Muscle layer of colon (tissue), 2 donors: ENCODE measurements at regions not wholly inside any gene's neighbourhood (a gene's known extent, or its start where the extent isn't known, plus 50 kb on each side); places are given as distances from the start of the nearest gene placed in this dataset.

Source experiments
- H3K27ac ChIP-seq: one replicate; pipeline ENCODE4 v1.7.0; 2013; ENCODE audit warnings: low read depth, mild to moderate bottlenecking, low read length, moderate library complexity
- H3K27me3 ChIP-seq, 2 donors: one replicate each; pipeline ENCODE4 v1.7.0; 2013; ENCODE audit warnings: low read length in 2 of 2, mild to moderate bottlenecking in 2 of 2; ENCODE audit not compliant: insufficient read depth in 2 of 2, control insufficient read depth in 1 of 2
- H3K36me3 ChIP-seq: one replicate; pipeline ENCODE4 v1.7.0; 2013; ENCODE audit warnings: mild to moderate bottlenecking, low read length; ENCODE audit not compliant: insufficient read depth
- H3K4me1 ChIP-seq: one replicate; pipeline ENCODE4 v1.7.0; 2013; ENCODE audit warnings: mild to moderate bottlenecking, low read length; ENCODE audit not compliant: insufficient read depth
- H3K4me3 ChIP-seq, 2 donors: one replicate each; pipeline ENCODE4 v1.7.0; 2013; ENCODE audit warnings: low read length in 2 of 2, low read depth in 1 of 2, mild to moderate bottlenecking in 1 of 2, moderate library complexity in 1 of 2
- H3K9ac ChIP-seq: one replicate; pipeline ENCODE4 v1.7.0; 2013; ENCODE audit warnings: low read length
- H3K9me3 ChIP-seq: one replicate; pipeline ENCODE4 v1.7.0; 2013; ENCODE audit warnings: mild to moderate bottlenecking, low read length
- donor health status: abdominal sarcoma.
- donor health status: Adenocarcinoma of cecum.

DNA sequence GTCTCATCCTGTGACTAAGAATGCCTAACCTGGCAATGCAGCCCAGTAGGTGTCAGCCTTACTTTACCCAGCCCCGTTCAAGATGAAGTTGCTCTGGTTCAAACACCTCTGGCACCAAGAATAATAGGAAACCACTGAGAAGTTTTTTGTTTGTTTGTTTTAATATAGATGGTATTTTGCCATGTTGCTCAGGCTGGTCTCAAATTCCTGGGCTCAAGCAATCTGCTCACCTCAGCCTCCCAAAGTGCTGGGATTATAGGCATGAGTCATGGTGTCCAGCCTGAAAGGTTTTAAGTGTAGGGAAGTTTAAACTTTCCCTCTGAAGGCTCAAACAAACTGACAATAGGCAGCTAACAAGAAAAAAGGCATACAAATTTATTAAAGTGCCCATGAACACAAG, 51.2 kb upstream of the ABCC4 start:
- no peaks in the 10 kb centered on the region for H3K9me3 ChIP-seq
- H3K36me3 ChIP-seq = no peaks in the 10 kb centered on the region
- no peak overlapping the region for H3K9ac ChIP-seq
- H3K27ac ChIP-seq = no peak overlapping the region
- H3K27me3 ChIP-seq = no peaks in the 10 kb centered on the region
- peaks cover 6% of the 10 kb centered on the region for H3K4me1 ChIP-seq
- H3K4me3 ChIP-seq = no peak overlapping the region

DNA sequence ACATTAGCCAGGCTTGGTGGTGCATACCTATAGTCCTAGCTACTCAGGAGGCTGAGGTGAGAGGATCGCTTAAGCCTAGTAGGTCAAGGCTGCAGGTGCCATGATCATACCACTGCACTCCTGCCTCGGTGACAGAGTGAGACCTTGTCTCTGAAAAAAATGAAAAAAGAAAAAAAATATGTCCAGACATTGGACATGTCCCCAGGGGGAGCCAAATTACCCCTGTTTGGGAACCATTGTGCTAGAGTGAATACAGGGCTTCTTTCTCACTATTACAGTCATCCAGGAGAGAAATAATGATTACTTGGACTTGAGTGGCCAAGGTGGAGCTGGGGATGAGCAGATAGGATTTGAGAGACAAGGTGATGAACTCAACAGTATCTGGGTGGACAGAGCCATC, 52.9 kb upstream of the ABCC4 start:
- no peak overlapping the region for H3K9ac ChIP-seq
- H3K4me3 ChIP-seq = no peak overlapping the region
- H3K27me3 ChIP-seq = no peaks in the 10 kb centered on the region
- H3K9me3 ChIP-seq = no peaks in the 10 kb centered on the region
- H3K27ac ChIP-seq = no peak overlapping the region
- H3K36me3 ChIP-seq = no peaks in the 10 kb centered on the region
- H3K4me1 ChIP-seq = peaks cover 6% of the 10 kb centered on the region

DNA sequence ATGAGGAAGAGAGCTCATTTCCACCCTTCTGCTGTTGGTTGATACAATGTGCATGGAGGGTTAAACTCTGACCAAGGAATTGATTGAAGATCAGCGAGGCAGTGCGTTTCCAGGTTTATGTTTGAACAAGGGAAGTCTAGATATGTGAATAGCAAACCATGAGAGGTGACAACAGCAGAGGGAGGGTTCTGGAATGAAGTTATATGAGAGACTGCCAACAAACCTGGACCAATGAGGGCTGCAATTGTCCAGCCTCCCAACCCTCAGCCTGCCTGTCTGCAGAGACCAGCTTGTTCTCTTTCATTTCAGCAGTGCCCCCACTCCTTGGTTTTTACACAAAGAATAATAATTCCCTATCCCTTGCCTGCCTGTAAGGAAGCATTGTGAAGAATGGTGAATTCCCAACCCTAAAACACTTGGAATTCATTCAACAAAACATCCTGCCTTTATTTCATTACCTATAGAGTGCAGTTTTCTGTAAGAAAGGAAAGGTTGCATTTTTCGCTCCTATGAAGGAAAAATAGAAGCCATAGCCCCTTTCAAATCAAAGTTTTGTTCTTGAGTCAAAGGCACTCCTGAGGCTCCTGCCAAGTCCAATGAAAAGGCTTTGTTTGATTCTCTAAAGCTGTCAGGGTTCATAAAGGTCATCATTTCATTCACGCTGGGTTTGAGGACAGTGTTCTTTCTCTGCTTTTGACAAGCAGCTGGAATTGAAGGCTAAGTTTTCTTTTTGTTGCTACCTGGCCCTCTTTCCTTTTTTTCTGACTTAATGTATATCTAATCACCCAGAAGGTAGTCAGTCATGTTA, 53.6 kb upstream of the ABCC4 start:
- no peaks in the 10 kb centered on the region for H3K27me3 ChIP-seq
- no peak overlapping the region for H3K9ac ChIP-seq
- H3K4me3 ChIP-seq = no peak overlapping the region
- no peaks in the 10 kb centered on the region for H3K9me3 ChIP-seq
- H3K36me3 ChIP-seq = no peaks in the 10 kb centered on the region
- peaks cover 6% of the 10 kb centered on the region for H3K4me1 ChIP-seq
- H3K27ac ChIP-seq = no peak overlapping the region

DNA sequence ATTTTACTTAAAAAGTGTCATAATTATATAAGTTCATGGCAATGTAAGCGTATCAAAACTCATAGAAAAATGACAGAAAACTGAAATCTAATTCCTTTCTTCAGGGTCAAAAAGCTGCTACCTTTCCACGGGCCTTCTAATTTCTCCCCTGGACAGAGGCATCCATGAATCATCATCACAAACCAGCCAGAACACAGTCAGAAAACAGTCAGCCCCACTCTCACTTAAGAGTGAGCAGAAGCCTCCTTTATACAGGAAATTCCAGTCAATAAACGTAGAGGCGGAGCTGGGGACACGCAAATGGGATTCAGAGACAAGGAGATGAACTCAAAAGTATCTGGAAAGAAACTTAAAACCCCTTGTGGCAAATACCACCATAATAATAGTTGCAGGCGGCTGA, 54.2 kb upstream of the ABCC4 start:
- Histone ChIP-seq H3K4me3 (no peak overlapping the region), H3K27me3 (no peaks in the 10 kb centered on the region), H3K9me3 (no peaks in the 10 kb centered on the region), H3K36me3 (no peaks in the 10 kb centered on the region), H3K4me1 (peaks cover 6% of the 10 kb centered on the region), H3K9ac (no peak overlapping the region), H3K27ac (no peak overlapping the region)

DNA sequence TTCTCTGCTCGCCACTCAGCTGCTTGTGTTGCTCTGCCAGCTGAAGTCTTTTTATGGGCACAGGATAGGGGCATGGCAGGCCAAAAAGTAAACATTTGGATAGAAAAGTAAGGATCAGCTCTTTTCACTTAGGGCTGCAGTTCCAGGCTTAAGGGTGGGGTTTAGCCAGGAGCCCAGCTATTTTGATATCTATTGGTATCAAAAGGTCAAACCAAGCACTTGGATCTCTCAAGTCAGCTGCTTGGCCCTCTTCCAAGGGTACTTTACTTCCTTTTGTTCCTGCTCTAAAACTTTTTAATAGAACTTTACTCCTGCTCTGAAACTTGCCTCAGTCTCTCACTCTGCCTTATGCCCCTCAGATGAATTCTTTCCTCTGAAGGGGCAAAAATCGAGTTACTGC, 55.7 kb upstream of the ABCC4 start:
- Histone ChIP-seq H3K36me3 (no peaks in the 10 kb centered on the region), H3K4me1 (peaks cover 6% of the 10 kb centered on the region), H3K4me3 (no peak overlapping the region), H3K27me3 (no peaks in the 10 kb centered on the region), H3K9me3 (no peaks in the 10 kb centered on the region), H3K9ac (no peak overlapping the region), H3K27ac (no peak overlapping the region)

DNA sequence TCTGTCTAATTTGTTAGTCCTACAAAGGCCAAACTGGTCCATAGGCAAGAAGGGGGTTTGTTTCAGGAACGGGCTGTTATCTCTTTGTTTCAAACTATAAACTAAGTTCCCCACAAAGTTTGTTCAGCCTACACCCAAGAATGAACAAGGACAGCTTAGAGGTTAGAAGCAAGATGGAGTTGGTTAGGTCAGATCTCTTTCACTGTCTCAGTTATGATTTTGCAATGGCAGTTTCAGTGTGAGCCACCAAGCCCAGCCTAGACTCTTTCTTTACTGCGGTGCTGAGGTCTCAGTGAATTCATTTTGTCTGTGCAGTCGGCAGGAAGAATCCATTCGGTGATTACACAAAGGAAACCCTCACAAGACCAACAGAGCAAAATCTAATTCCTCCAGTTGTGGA, 56.6 kb upstream of the ABCC4 start:
- H3K4me3 ChIP-seq = no peak overlapping the region
- H3K4me1 ChIP-seq = peaks cover 6% of the 10 kb centered on the region
- H3K27me3 ChIP-seq = no peaks in the 10 kb centered on the region
- no peak overlapping the region for H3K27ac ChIP-seq
- H3K9me3 ChIP-seq = no peaks in the 10 kb centered on the region
- H3K36me3 ChIP-seq = no peaks in the 10 kb centered on the region
- H3K9ac ChIP-seq = no peak overlapping the region

DNA sequence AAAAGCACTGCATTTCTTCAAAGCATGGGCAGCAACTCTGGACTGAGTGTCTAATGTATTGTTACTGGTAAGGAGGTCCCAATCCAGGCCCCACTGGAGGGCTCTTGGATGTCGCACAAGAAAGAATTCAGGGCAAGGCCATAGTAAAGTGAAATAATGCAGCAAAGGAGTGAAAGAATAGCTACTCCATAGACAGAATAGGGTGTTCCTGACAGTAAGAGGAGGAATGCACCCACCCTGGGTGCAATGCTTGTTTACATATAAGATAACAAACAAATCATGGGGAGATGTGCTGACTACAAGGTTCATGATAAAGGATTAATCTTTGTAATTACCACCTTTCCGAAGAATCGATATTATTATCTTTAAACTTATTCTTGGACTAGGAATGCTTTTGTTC, 58.8 kb upstream of the ABCC4 start:
- H3K27ac ChIP-seq = no peak overlapping the region
- H3K27me3 ChIP-seq = no peaks in the 10 kb centered on the region
- no peaks in the 10 kb centered on the region for H3K4me1 ChIP-seq

DNA sequence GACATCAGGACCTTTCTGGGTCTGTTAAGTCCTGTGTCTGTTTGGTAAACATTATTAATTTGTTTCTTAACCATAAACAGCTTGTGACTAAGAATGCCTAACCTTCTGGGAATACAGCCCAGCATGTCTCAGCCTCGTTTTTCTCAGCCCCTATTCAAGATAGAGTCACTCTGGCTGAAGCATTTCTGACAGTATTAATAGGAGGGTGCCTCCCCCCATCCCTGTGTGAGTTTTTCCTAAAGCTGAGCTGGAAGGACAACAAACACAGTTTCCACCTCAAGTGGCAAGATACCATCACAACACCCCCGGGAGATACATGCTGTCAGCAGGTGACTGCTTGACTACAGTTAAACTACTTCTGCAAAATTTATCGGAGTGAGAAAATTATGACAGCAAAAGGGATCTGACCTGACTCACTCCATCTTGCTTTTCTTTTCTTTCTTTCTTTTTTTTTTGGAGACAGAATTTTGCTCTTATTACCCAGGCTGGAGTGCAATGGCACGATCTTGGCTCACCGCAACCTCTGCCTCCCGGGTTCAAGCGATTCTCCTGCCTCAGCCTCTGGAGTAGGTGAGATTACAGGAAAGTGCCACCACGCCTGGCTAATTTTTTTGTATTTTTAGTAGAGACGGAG, 59.3 kb upstream of the ABCC4 start:
- H3K36me3 ChIP-seq = no peaks in the 10 kb centered on the region
- H3K4me3 ChIP-seq = no peak overlapping the region
- no peaks in the 10 kb centered on the region for H3K27me3 ChIP-seq
- no peak overlapping the region for H3K9ac ChIP-seq
- H3K9me3 ChIP-seq = no peaks in the 10 kb centered on the region
- no peak overlapping the region for H3K27ac ChIP-seq
- H3K4me1 ChIP-seq = no peaks in the 10 kb centered on the region

More for the DNA sequence above, 58.8 kb upstream of the ABCC4 start:
- H3K36me3 ChIP-seq = no peaks in the 10 kb centered on the region
- H3K9me3 ChIP-seq = no peaks in the 10 kb centered on the region
- H3K9ac ChIP-seq = no peak overlapping the region
- no peak overlapping the region for H3K4me3 ChIP-seq

DNA sequence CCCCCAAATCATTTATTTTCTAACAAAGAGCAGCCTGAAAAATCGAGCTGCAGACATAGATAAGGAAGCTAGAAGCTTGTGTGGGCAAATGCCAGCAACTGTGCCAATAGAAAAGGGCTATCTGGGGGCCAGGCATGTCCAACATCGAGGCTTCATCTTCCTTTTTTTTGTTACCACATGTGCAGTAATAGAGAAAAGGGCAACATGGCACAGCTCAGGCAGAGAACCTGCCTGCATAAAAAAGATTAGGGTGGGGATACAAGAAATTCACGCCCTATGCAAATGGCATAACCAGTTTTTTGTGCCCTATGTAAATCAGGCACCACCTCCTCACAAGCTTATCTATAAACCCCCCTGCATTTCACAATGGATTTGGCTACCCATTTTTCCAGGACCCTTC, 60.4 kb upstream of the ABCC4 start:
- H3K4me3 ChIP-seq = no peak overlapping the region
- H3K4me1 ChIP-seq = no peaks in the 10 kb centered on the region
- no peaks in the 10 kb centered on the region for H3K36me3 ChIP-seq
- H3K9me3 ChIP-seq = no peaks in the 10 kb centered on the region
- no peaks in the 10 kb centered on the region for H3K27me3 ChIP-seq
- no peak overlapping the region for H3K9ac ChIP-seq
- no peak overlapping the region for H3K27ac ChIP-seq

DNA sequence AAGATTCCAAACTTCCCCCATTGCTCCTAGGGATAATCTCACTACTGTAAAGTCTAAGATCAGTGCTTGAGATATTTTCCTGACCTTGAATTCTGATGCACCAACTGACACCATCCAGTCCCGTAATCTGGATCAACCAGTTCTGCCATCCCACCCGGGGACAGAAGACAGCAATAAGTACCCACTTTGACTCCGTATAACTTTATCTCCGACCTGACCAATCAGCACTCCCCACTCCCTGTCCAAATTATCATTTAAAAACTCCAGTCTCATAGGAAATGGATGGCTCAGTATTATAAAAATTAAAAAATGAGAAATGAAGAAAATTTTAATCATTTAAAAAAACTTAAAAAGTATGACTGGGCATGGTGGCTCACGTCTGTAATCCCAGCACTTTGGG, 61.4 kb upstream of the ABCC4 start:
- Histone ChIP-seq H3K4me3 (no peak overlapping the region), H3K27ac (no peak overlapping the region), H3K9ac (no peak overlapping the region), H3K9me3 (no peaks in the 10 kb centered on the region), H3K4me1 (no peaks in the 10 kb centered on the region), H3K36me3 (no peaks in the 10 kb centered on the region), H3K27me3 (no peaks in the 10 kb centered on the region)

DNA sequence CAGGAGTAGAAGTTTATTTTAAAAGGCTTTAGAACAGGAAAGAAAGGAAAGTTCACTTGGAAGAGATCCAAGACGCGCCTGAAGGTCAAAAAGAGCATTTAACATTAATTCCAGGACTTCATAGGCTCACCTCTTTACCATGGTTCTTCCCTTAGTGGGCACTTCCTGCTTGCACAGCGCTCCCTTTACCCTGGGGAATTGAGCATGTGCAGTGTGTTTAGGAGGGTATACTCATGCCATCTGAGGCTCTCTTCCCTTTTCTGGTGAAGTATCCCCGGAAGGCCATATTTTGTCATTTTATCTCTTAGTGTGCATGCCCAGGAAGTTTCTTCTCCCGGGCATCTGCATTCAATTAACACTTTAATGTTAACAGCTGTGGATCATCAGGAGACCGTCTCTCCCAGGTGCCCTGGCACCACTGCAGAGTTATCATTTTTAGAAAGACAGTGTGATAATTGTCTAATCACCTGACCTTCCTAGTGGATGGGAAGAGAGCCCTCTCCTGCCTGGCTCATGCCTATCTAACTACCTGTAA, 66.1 kb upstream of the ABCC4 start:
- Histone ChIP-seq H3K27ac (no peak overlapping the region), H3K27me3 (no peaks in the 10 kb centered on the region), H3K36me3 (no peaks in the 10 kb centered on the region), H3K9ac (no peak overlapping the region), H3K4me1 (no peaks in the 10 kb centered on the region), H3K9me3 (no peaks in the 10 kb centered on the region), H3K4me3 (no peak overlapping the region)

DNA sequence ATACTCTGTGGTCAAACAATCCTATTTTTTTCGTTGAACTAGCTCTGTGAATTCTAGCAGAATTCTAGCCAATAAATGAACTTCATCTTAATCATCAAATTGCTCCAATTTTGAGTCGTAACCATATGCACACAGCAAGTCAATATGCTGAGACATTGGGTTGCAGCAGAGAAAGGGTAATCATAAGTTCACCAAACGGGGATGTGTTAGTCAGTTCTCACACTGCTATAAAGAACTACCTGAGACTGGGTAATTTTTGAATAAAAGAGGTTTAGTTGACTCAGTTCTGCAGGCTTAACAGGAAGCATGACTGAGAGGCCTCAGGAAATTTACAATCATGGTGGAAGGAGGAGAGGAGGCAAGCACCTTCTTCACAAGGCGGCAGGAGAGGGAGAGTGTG, 67.7 kb upstream of the ABCC4 start:
- Histone ChIP-seq H3K36me3 (no peaks in the 10 kb centered on the region), H3K4me3 (no peak overlapping the region), H3K27ac (no peak overlapping the region), H3K4me1 (no peaks in the 10 kb centered on the region), H3K27me3 (no peaks in the 10 kb centered on the region), H3K9me3 (no peaks in the 10 kb centered on the region), H3K9ac (no peak overlapping the region)
